ENCODE measurements at regions not wholly inside any gene's neighbourhood (a gene's known extent, or its start where the extent isn't known, plus 50 kb on each side); places are given as distances from the start of the nearest gene placed in this dataset.

GRCh38 chr6:84349542-84349941 lies 122.1 kb upstream of the CEP162 start:
- no peak for TF ChIP-seq MEF2A (IDR thresholded peaks at IDR 0.05; ENCODE audit: borderline replicate concordance, low read depth)
- no peak for TF ChIP-seq PBX3 (IDR thresholded peaks at IDR 0.05)
- TF ChIP-seq RXRA (IDR thresholded peaks at IDR 0.05; ENCODE audit: borderline replicate concordance, low read depth), result no peak
- TF ChIP-seq POLR2AphosphoS5 (IDR thresholded peaks at IDR 0.05; ENCODE audit: low read depth, low read length), result no peak
- no peak for TF ChIP-seq CTCF (IDR thresholded peaks at IDR 0.05)
- no peak for TF ChIP-seq RCOR1 (IDR thresholded peaks at IDR 0.05; ENCODE audit: low read length)
- TF ChIP-seq RAD21 (IDR thresholded peaks at IDR 0.05; ENCODE audit: low read length), result no peak
- TF ChIP-seq MXI1 (IDR thresholded peaks at IDR 0.05; ENCODE audit: low read depth, low read length), result no peak
- TF ChIP-seq REST (IDR thresholded peaks at IDR 0.05; ENCODE audit: low read depth, low read length), result no peak
- TF ChIP-seq USF2 (IDR thresholded peaks at IDR 0.05; ENCODE audit: borderline replicate concordance, low read depth, low read length), result no peak
- no peak for TF ChIP-seq TAF1 (IDR thresholded peaks at IDR 0.05; ENCODE audit: borderline replicate concordance, low read depth, low read length)
